HPDE6-E6E7 (cell line): ENCODE measurements at regions not wholly inside any gene's neighbourhood (a gene's known extent, or its start where the extent isn't known, plus 50 kb on each side); places are given as distances from the start of the nearest gene placed in this dataset.
"Not testable (repeated sequence)": the region's sequence is repeated elsewhere in the genome, so short reads cannot be mapped to it uniquely, and the experiment has no call there.

Experiments used
- DNase-seq: peaks from one replicate; pipeline ENCODE4 v3.0.0; 2011; ENCODE audit warnings: missing footprints; ENCODE audit errors: extremely low spot score

DNA sequence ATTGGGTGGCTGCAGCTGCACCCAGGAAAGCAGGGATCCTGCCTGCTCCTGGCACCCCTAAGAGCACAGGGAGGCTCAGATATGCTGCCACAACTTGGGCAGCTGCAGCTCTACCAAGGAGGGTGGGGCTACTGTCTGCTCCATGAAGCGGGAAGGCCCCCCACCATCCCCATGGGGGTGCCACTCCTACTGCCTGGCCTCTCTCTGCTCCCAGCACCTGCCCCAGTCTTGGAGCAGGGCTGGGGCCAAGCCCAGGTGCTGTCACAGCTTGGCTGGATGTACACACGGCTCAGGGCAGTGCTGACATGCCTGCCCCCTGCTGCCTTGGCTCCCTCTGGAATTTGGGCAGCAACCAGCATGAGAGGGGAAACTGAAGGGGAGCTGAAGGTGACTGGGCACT, 214.7 kb upstream of the PLPPR1 start:
- DNase-seq, result no peak

DNA sequence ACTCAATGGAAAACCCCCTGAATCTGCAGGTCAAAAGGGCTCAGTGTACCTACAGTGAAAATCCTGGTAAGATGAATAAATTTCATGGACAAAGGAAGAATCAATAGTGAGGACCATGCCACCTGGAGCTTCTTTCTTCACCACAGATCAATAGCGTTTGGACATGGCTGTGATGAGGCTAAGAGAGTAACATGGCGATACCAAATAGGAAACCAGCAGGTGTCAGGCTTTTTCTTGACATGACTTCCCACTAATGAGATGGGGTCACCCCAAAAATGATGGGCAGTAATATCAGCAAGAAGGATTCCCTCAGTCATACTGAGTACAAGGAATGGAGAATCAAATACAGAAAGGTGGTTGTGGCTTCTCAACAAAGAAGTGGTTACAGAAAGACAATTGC, 208.5 kb upstream of the PLPPR1 start:
- DNase-seq, result no peak

DNA sequence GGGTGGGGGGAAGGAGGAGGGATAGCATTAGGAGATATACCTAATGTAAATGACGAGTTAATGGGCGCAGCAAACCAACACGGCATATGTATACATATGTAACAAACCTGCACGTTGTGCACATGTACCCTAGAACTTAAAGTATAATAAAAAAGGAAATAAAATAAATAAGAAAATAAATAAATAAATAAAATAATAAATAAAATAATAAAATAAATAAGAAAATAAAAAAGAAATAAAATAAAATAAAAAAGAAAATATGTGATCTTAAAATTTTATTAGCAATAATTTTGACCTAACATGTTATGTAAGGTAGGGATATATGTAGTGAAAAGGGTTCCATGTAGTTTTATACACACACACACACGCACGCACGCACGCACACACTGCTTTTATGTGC, 195.5 kb upstream of the PLPPR1 start:
- DNase-seq, result not testable (repeated sequence)

DNA sequence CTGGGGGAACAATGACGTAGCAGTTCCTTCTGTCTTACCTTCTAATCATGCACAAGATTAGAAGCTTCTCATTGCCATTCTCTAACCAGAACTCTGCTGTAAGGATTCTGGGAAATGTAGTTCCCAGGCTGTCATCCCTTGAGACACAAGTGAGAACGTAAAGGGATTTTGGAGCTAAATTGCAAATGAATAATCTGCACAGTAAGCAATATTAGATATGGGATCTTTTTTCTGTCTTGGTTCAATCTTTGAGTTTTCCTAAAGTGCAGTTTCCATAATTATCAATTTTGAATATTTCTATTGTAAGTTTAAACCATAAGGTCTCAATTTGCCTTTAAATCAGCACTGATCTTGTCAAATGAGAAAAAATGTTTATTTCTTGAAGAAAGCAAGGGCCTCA, 189.7 kb upstream of the PLPPR1 start:
- DNase-seq, result no peak

DNA sequence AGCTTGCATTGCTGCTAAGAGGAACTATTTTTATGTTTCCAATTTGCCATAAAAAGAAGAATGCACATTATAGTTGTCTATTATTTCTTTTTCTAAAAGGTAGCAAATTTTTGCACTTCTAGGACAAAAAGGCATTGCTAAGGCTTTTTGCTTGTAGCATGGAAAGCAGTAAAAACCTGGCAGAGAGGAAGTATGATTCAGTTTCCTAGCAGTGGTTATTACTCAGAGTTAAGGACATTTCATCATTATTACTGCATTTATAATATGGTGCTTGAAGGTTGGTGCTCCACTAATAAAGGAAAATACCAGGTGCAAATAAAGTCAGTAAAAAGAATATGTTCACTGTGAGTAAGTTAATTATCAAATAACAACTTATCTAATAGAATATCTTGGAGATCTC, 179.8 kb upstream of the PLPPR1 start:
- DNase-seq, result no peak

DNA sequence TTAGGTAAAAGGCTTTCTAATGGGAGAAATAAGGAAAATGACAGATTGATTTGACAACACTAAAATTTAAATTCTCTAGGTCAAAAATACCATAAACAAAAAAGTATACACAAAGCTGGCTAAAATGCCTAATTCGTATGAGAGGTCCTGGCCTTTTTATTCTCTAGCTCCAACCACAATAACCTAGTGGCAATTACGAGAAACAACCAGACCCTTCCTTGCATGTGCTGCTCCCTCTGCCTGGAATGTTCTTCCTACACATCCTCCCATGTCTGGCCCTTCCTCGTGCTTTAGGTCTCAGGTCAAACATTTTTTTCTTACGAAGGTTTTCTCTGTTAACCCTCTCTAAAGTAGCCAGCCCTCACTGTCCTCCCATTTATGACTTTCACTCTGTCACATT, 176.4 kb upstream of the PLPPR1 start:
- DNase-seq, result no peak

DNA sequence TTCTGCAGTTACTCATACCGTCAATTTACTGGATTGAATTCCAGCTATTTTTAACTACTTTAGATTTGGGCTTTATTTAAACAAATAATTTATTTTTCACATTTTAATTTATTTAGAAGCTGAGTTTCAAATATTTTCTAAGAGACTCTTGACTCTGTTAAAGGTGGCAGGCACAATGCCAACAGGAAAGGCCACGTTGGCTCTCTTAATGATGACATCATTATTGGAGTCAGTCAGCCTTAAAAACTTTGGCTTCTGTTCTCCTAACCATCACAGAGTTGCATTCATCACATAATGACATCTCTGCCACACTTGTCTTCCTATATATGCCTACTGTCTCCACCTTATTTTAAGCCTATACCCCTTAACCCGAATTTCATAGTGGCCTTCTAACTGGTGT, 172.3 kb upstream of the PLPPR1 start:
- no peak for DNase-seq

DNA sequence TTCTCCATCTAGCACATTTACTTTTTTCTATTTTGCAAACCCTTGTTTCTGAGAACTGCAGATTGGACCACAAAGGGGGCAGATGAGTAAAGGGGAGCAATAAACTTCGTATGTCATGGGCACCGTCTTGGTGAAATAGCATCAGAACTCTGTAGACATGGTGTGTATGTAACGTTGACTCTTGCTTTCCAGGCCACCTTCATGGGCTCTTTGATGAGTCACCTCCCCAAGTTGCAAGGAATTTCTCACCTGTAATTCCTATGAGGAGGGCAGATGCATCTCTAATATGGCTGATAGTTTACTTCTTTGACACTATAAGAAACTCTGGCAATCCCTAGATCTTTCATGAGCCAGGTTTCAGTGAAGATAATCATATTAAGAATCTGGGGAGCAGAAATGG, 163.4 kb upstream of the PLPPR1 start:
- no peak for DNase-seq

DNA sequence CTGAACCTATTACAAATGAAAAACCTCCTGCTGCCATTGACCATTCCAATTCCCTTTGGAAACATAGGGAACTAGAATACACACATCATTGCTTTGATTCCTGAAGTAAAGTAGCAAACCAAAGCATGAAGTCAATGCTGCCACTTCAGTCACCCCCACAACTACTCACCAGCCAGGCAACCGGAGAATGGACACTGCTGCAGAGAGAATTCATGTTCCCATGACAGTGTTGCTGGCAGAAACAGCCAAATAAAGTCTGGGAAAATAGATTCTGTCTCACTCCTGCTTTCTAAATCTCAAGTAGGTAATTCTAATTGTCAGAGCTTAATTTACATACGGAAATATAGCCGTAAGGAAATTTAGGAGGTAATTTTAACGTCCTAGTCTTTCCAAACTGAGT, 162.9 kb upstream of the PLPPR1 start:
- no peak for DNase-seq

DNA sequence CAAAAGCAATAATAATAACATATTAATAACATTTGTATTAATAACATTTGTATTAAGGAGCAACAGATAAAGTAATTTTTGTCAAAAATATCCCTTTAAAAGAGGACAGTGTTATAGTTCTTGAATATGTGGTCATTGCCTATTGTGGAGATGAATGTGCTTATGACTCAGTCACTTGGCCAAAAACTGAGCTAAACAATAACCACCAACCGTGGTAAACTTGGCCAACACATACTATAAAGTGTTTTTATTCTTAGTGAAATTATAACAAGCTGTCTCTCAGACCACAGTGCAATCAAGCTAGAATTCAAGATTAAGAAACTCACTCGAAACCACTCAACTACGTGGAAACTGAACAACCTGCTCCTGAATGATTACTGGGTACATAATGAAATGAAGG, 159.2 kb upstream of the PLPPR1 start:
- no peak for DNase-seq

DNA sequence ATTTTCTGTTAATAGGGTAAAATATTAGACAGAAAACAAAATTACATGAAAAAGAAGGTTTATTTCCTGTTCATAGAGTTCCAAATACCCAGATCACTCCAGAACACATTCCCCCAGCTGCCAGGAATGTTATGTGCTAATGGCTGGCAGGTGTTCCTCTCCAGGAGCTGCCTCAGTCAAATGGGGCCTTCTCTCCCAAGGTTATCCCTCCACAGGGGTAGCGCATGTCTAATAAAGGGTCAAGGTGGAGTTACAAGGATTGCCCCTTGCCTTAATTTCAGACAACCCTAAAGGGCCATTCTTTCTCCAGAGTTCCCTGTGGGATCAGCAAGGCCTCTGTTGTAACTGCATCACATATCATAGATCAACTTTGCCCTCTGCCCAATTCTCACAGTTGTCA, 148.6 kb upstream of the PLPPR1 start:
- no peak for DNase-seq

DNA sequence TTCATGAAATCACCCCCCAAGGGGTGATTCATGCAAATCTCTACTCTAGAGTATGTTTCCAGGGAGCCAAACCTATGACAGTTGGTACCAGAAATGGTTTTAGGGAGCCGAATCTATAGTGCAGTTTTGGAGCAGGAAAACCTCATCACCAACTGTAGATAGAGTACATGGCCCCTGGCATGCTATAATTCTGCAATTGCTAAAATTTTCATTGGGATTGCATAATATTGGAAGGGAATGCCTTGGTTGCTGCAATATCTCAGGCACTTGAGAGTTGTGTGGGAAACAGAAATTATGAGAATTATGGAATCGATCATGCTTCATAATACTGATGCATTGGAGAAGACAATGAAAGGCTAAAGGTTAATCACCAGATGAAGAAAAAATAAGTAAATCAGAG, 148.2 kb upstream of the PLPPR1 start:
- DNase-seq, result no peak

DNA sequence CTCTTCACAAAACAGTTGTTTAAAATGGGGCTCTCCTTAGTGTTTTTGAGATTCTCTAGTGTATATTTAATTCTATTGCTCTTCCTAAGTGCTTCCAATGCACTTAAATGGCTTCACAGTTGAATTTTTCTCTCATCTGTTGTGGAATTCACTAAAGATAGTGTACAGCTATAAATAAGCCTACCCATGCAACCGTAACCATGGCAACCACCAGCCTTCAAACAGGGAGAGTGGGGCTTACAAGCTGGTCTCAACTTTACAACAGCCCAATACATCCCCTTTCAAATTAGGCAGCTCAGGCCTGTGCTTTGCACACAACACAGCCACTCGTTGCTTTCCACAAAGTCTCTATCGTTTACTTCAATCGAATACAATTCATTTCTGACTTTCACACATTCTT, 144.0 kb upstream of the PLPPR1 start:
- no peak for DNase-seq

DNA sequence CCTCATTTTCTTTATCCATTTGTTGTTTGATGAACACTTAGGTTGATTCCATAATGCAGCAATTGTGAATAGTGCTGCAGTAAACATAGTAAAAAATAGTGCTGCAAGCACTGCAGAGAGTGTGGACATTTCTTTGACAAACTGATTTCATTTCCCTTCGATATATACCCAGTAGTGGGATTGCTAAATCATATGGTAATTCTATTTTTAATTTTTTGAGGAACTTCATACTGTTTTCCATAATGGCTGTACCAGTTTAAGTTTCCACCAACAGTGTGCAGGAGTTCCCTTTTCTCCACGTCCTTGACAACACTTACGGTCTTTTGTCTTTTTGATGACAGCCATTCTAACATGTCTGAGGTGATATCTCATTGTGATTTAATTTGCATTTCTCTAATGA, 138.2 kb upstream of the PLPPR1 start:
- DNase-seq, result no peak

DNA sequence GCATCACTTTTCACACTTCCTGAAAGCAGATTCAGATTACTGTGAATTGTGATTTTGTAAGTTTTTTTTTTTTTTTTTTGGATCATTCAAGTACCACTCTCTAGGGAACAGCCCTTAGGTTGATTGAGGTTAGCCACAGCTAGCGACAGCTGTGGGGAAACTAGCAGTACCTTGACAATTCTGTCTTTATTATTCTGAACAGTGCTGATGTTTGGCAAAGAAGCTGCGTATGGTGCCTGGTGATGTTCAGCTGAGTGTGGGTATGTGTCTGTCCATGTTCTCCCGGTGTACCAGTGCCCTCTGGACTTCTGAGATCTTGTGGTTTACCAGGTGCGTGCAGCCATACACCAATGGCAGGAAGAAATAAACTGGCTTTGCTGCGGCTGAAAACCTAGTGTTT, 117.3 kb upstream of the PLPPR1 start:
- no peak for DNase-seq

DNA sequence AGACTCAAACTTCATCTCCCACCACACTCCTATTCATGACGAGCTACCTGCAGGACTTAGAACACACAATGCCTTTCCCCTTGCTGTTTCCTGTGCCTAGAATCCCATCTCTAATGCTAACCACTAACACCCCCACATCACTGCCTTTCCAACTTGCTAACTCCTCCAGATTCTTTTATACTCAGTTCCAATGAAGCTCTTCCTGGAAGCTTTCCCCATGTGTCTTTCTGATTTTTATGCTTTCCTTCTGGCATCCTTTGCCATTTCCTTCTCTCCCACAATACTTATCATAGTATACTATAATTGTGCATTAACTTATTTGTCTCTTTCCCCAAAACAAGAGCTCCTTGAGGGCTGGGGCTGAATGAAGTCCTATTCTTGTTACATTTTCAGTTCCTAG, 115.3 kb upstream of the PLPPR1 start:
- DNase-seq, result no peak

DNA sequence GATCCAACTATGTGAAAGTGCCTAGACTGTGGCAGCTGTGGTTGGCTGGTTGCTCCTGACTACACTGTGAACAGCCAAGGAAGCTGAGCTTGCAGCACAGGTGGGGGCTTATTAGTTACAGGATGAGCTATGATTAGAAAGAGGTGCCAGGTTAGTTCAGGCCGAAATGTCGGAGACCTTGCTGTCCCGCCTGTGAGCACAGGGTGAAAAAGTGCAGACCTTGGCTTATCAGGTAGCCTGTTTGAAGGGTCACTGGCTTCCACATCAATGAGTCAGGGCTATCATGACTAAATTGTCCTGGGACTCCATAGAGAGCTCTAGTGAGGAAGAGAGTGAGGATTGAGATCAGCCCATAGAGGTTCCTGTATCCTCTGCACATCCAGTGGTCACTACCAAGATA, 114.3 kb upstream of the PLPPR1 start:
- DNase-seq, result no peak

DNA sequence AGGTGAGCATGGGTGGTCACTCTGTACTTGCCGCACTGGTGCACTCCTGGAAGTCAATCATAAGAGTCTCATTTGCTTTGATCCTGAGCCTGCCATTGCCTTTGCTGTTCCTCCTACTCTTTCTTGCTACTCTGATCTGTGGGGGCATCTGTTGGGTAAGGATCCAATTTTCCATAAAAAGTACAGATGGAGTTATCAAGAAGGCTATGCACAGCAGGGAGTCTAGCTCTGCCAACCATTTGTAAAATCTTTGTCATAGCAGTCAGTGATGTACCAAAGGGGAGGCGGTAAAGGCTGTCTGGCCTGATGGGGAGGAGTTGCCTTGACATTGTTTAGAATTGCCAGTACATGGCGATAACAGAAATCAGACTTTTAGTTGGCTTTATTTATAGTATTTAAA, 109.0 kb upstream of the PLPPR1 start:
- no peak for DNase-seq

DNA sequence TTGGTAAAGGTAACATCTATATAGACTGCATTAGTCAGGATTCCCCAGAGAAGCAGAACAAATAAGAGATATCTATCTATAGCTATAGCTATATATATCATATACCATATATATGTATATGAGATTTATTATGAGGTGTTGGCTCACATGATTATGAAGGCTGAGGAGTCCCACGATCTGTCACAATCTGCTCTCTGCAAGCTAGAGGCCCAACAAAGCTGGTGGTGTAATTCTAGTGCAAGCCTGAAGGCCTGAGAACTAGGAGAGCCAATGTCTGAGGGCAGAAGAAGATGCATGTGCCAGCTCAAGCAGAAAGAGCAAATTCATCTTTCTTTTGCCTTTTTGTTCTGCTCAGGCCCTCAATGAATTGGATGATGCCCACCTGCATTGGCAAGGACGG, 102.2 kb upstream of the PLPPR1 start:
- DNase-seq, result no peak

DNA sequence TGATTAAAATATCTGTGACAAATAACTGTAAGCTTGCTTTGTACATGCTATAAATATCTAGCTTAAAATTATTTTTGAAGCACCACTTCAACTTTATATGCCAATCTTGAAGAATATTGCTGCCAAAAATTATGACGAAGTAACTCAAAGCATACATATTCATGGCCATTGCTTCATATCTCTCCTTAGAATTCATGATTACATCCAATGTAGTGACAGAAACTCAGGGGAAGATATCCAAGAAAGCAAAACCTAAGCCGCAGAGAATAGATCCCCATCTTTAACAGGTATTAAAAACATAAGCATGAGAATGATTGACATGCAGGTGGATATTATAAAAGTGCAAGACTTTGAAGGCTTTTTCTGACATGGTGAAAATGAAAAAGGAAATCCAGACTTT, 100.8 kb upstream of the PLPPR1 start:
- DNase-seq, result no peak

DNA sequence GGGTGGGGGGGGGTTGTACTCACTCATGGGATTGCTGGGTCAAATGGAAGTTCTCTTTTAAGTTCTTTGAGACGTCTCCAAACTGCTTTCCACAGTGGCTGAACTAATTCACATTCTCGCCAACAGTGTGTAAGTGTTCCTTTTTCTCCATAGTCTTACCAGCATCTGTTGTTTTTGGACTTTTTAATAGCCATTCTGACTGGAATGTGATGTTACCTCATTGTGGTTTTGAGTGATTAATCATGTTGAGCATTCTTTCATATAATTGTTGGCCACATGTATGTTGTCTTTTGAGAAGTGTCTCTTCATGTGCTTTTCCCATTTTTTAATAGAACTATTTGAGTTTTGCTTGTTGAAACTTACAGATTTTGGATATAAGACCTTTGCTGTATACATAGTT, 94.9 kb upstream of the PLPPR1 start:
- DNase-seq, result no peak

DNA sequence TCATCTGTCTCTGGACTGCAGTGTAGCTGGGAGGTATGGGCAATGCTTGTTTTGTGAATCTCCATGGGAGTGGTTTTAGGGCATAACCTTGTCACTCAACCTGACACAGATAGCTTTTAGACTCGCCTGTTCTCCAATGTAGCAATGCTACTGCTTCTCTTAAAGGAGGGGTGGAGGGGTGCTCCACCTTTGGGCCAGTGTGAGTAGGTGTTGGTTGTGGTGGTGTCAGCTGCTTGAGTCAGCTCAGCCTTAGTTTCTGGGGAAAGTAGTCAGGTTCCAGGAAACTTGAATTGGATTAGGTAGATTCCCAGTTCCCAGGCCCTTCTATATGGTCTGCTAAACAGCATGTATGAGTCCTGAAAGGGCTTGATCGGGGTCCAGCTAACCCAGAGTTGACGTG, 91.1 kb upstream of the PLPPR1 start:
- DNase-seq, result no peak

DNA sequence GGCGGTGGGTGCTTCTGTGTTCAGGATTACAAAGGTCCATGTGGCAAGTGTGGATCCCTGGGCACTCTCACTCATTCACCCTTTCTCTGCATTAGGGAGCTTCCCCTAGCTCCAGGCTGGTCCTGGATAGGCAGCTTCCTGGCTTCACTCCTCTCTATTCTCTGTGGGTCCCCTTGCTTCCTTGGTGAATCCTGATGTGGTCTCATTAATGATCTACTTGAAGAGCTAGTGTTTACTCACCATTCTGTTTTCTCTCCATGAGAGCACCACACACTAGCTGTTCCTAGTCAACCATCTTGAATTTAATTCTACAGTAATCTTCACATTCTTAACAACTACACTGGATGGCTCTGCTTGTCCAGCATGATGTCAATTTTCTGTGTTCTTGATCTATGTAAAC, 90.0 kb upstream of the PLPPR1 start:
- no peak for DNase-seq

DNA sequence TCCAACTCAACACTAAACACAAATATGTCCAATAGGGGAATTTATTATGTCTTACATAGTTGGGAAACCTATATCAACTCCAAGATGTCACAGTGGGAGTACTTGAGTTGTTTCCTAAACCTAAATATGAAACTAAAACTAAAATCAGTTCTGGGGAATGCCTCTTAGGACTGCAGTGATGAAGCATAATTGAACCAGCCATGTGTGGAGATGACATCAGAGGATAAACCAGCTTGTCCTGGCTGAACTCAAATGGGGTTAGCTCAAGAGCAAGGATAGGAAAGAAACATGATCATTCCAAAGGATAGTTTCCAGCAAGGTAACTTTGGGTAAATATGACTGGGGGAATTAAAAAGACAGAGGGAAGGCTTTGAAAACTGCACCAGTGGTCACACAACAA, 88.9 kb upstream of the PLPPR1 start:
- DNase-seq, result no peak

DNA sequence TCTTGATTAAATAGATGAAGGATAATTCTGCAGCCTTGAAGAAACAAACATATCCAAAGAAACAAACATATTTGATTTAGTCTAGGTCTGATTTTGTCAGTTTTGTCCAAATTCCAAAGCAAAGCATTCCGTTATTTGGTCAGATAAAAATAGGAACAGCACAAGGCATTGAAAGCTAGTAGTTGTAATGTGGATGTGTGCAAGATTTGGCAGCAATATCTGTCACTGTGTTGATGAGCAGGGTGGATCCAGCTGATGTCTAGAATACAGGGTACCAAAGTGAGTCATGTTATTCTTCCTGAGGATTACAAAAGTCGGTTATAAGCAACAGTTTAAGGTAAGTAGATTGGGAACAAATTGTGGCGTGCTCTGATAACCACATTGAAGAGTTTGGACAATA, 69.3 kb upstream of the PLPPR1 start:
- DNase-seq, result no peak
